ENCODE measurements at regions not wholly inside any gene's neighbourhood (a gene's known extent, or its start where the extent isn't known, plus 50 kb on each side); places are given as distances from the start of the nearest gene placed in this dataset.
"Not testable (repeated sequence)": the region's sequence is repeated elsewhere in the genome, so short reads cannot be mapped to it uniquely, and the experiment has no call there.

DNA sequence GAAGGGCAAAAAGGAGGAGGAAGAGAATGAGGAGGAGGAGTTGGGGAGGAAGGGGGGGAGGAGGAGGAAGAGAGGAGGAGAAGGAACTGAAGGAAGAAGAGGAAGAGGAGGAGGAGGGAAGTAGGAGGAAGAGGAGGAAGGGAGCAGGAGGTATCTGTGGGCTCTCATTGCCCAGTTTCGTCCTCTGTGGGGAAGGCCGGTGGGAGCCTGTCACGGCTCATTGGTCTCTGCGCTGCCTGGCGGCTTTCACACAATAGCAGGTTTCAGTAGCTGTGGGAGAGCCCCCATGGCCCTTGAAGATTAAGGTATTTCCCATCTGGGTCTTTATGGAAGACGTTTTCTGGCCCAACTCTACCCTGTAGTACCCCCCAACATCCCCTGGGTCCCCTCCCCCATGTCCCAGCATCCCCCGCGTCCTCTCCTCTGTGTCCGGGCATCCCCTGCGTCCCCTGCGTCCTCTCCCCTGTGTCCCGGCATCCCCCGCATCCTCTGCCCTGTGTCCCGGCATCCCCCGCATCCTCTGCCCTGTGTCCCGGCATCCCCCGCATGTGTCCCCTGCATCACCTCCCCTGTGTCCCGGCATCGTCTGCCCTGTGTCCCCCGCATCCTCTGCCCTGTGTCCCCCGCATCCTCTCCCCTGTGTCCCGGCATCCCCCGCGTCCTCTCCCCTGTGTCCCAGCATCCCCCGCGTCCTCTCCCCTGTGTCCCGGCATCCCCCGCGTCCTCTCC lies 278.2 kb upstream of the SFSWAP start:
- H3K4me3 ChIP-seq: no peak overlapping the region
- TF ChIP-seq, protein P1, sequence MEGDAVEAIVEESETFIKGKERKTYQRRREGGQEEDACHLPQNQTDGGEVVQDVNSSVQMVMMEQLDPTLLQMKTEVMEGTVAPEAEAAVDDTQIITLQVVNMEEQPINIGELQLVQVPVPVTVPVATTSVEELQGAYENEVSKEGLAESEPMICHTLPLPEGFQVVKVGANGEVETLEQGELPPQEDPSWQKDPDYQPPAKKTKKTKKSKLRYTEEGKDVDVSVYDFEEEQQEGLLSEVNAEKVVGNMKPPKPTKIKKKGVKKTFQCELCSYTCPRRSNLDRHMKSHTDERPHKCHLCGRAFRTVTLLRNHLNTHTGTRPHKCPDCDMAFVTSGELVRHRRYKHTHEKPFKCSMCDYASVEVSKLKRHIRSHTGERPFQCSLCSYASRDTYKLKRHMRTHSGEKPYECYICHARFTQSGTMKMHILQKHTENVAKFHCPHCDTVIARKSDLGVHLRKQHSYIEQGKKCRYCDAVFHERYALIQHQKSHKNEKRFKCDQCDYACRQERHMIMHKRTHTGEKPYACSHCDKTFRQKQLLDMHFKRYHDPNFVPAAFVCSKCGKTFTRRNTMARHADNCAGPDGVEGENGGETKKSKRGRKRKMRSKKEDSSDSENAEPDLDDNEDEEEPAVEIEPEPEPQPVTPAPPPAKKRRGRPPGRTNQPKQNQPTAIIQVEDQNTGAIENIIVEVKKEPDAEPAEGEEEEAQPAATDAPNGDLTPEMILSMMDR (IDR thresholded peaks at IDR 0.05): no peak

DNA sequence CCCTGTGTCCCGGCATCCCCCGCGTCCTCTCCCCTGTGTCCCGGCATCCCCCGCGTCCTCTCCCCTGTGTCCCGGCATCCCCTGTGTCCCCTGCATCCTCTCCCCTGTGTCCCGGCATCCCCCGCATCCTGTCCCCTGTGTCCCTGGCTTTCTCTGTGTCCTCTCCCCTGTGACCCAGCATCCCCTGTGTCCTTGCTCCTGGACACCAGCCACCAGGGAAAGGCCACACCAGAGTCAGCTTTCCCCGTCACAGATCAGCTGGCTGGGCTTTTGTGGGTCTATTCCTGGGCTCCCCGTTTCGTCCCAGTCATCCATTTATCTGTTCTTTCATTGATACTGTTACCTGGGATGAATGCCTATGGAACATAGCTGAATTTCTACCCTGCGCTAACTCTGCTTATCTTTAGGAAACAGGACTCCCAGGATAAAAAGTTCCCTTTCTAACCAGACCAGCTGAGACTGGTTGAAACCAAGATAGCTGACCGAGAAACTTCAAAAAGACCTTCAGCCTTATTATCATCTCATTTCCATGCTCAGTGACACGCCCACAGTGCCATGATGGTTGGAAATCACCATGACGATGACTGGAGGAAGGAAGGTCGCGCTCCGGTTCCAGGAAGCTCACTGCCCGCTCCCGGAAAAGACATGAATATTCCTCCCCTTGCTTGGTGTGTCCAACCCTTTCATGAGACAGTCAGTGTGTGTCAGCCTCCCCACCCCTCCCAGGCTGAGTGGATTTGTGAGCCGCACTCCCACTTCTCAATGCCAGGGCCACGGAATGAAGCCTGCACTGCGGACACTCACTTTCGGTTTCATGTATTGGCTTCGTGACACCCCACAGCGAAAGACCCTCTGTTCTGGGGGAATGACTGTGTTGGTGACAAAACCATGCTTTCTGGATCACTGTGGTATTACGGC lies 276.4 kb upstream of the SFSWAP start:
- DNase-seq: no peak
- Histone ChIP-seq H3K27ac (no peak overlapping the region), H3K27me3 (peaks cover 9% of the 10 kb centered on the region), H3K4me3 (no peak overlapping the region), H3K36me3 (no peaks in the 10 kb centered on the region), H3K9me3 (no peaks in the 10 kb centered on the region), H3K4me1 (no peaks in the 10 kb centered on the region)
- no peak for ATAC-seq
- TF ChIP-seq, protein P1 (IDR thresholded peaks at IDR 0.05): no peak
- intact Hi-C loops (cut with DNase I): no loop called here

More for the DNA sequence above, 278.2 kb upstream of the SFSWAP start:
- Histone ChIP-seq H3K27me3 (peaks cover 9% of the 10 kb centered on the region), H3K4me1 (no peaks in the 10 kb centered on the region), H3K36me3 (no peaks in the 10 kb centered on the region), H3K9me3 (no peaks in the 10 kb centered on the region), H3K27ac (no peak overlapping the region)
- DNase-seq: no peak
- intact Hi-C loops (cut with DNase I): no loop called here
- no peak for ATAC-seq

DNA sequence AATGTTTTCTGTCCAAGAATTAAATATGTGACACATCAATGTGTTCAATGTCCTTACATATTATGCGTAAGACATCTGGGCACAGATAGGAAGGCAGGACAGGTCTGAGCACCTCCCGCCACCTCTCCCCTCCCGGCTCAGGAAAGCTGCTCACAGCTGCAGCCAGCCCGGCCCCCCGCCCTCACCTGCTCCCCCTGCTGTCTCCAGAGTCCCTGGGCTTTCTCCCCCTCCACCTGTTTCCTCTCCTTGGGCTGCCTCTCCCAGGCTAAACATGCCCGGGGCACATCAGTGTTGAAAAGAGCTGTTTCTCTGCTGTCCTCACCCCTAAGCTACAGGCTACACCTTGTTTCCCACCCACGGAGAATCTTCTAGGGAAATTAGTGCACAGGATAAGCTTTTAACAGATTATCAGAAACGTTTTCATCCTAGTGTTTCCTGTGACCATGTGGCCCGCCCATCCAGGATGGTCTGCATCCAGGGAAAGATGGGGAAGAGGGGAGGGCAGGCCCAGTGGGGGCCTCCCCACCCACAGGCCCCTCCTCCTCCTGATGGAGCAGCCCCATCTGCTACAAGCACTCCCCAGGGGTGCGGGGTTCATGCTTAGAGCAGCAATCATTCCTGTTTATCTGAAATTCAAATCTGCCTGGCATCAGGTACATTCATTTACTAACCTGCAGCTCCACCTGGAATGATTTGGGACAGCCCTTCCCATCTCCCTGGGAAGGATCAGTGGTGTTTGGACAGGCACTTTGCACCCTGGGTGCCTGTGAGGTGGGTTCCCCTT lies 273.8 kb upstream of the SFSWAP start:
- Histone ChIP-seq H3K9me3 (no peaks in the 10 kb centered on the region), H3K4me1 (no peaks in the 10 kb centered on the region), H3K36me3 (no peaks in the 10 kb centered on the region), H3K4me3 (no peak overlapping the region), H3K27me3 (peaks cover 9% of the 10 kb centered on the region), H3K27ac (no peak overlapping the region)
- TF ChIP-seq, protein P1 (IDR thresholded peaks at IDR 0.05): no peak
- no peak for DNase-seq
- no peak for ATAC-seq
- intact Hi-C loops (cut with DNase I): no loop called here

DNA sequence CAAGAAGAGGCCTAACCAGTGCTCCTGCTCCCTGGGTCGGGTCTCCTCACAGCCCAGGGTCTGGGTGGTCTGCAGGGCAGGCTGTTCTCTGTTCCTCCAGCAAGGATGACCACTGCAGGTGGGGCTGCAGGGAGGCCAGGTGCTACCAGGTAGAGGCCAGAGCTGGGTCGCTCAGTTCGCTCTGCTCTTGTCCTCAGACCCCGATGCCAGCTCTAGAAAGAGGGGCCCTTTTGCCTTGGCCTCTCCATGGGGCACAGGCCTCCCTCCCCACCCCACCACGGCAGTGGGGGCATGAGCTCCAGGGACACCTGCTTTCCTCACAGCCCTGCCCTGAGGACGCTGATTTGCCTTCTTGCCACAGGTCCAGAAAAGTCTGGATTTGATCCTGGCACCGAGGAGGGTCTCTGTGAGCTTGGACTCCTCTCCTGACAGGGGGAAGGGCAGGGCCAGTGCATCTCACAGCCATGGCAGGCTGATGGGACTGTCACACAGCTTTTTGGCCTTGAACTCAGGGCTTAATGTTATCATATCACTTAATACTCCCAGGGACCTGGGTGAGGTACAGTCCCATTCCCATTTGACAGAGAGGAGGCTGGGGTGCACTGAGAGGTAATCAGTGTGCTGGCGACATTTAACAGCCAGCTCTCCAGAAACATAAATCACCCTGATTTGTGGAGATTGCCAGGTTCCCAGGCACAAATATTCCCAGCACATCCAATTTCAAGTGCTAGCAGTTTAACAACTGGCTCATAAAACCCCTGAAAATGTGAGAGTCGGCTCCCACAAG lies 273.0 kb upstream of the SFSWAP start:
- ATAC-seq (no peak), DNase-seq (no peak)
- Histone ChIP-seq H3K36me3 (no peaks in the 10 kb centered on the region), H3K4me3 (no peak overlapping the region), H3K9me3 (no peaks in the 10 kb centered on the region), H3K4me1 (no peaks in the 10 kb centered on the region), H3K27ac (no peak overlapping the region), H3K27me3 (peaks cover 9% of the 10 kb centered on the region)
- TF ChIP-seq, protein P1 (IDR thresholded peaks at IDR 0.05): no peak
- intact Hi-C loops (cut with DNase I): no loop called here

DNA sequence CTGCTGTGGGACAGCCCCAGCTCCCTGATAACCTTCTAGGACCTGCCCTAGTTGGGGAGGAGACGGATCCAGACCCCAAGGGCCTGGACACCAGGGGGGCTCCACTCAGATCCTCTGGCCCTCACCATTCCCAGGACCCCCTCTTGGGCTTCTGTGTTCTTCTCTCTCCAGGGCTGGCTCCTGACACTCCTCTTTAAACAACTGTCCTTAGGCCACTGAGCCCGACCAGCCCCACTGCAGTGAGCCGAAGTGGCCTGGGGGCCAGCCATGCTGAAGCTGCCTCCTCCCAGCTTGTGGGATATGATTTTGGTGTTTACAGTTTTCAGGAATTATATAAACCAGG lies 272.4 kb upstream of the SFSWAP start:
- H3K9me3 ChIP-seq; H3K36me3 ChIP-seq; DNase-seq; H3K27me3 ChIP-seq; H3K27ac ChIP-seq; H3K4me1 ChIP-seq; ATAC-seq; H3K4me3 ChIP-seq; intact Hi-C loops (cut with DNase I): not testable (repeated sequence)
